GM21360 (cell line): ENCODE measurements at regions not wholly inside any gene's neighbourhood (a gene's known extent, or its start where the extent isn't known, plus 50 kb on each side); places are given as distances from the start of the nearest gene placed in this dataset.

Experiments
- ATAC-seq: cut with Tn5 transposase; IDR thresholded peaks from one replicate; pipeline ENCODE4 v1.9.1; 2021; ENCODE audit warnings: mild to moderate bottlenecking, moderate library complexity; ENCODE audit not compliant: unreplicated experiment

GRCh38 chr14:25108291-25108690 is 58.3 kb upstream of the STXBP6 start:
- no peak for ATAC-seq

- ATAC-seq = no peak
These were observed 53.9 kb upstream of the STXBP6 start for GRCh38 chr14:25103820-25104219.

GRCh38 chr14:25103271-25103670 is 53.3 kb upstream of the STXBP6 start:
- no peak for ATAC-seq

GRCh38 chr14:25102788-25103187 is 52.8 kb upstream of the STXBP6 start:
- no peak for ATAC-seq

- ATAC-seq = no peak
These were observed 51.3 kb upstream of the STXBP6 start for GRCh38 chr14:25101276-25101675.
